HG03558 (cell line): ENCODE measurements at regions not wholly inside any gene's neighbourhood (a gene's known extent, or its start where the extent isn't known, plus 50 kb on each side); places are given as distances from the start of the nearest gene placed in this dataset.
"Not testable (repeated sequence)": the region's sequence is repeated elsewhere in the genome, so short reads cannot be mapped to it uniquely, and the experiment has no call there.

Experiments
- ATAC-seq: cut with Tn5 transposase; IDR thresholded peaks from one replicate; pipeline ENCODE4 v1.9.1; 2021; ENCODE audit warnings: moderate number of reproducible peaks; ENCODE audit not compliant: unreplicated experiment; ENCODE audit errors: extremely low read depth

GRCh38 chr14:49280566-49280965 is 305.6 kb downstream of the RPS29 start:
- ATAC-seq: no peak

- no peak for ATAC-seq
These were observed 335.7 kb downstream of the RPS29 start for GRCh38 chr14:49250517-49250916.

GRCh38 chr14:49250109-49250508 is 336.1 kb downstream of the RPS29 start:
- no peak for ATAC-seq

GRCh38 chr14:49249022-49249421 is 337.2 kb downstream of the RPS29 start:
- no peak for ATAC-seq

GRCh38 chr14:49243777-49244176 is 342.4 kb downstream of the RPS29 start:
- ATAC-seq: not testable (repeated sequence)

- no peak for ATAC-seq
These were observed 345.8 kb downstream of the RPS29 start for GRCh38 chr14:49240383-49240782.

- ATAC-seq: no peak
These were observed 357.6 kb downstream of the RPS29 start for GRCh38 chr14:49228552-49228951.

- no peak for ATAC-seq
These were observed 364.9 kb downstream of the RPS29 start for GRCh38 chr14:49221316-49221715.

- ATAC-seq: no peak
These were observed 365.7 kb downstream of the RPS29 start for GRCh38 chr14:49220492-49220891.

- no peak for ATAC-seq
These were observed 367.6 kb downstream of the RPS29 start for GRCh38 chr14:49218436-49219092.

- no peak for ATAC-seq
These were observed 373.5 kb downstream of the RPS29 start for GRCh38 chr14:49212721-49213120.

GRCh38 chr14:49209416-49209815 is 376.8 kb downstream of the RPS29 start:
- ATAC-seq: no peak

- ATAC-seq: no peak
These were observed 379.4 kb downstream of the RPS29 start for GRCh38 chr14:49206828-49207227.

- no peak for ATAC-seq
These were observed 382.5 kb downstream of the RPS29 start for GRCh38 chr14:49203676-49204075.

- no peak for ATAC-seq
These were observed 387.0 kb downstream of the RPS29 start for GRCh38 chr14:49199159-49199558.

- ATAC-seq: no peak
These were observed 389.9 kb downstream of the RPS29 start for GRCh38 chr14:49196327-49196726.

GRCh38 chr14:49194067-49194466 is 392.1 kb downstream of the RPS29 start:
- no peak for ATAC-seq

- ATAC-seq: peak; percentile 97
These were observed 392.7 kb downstream of the RPS29 start for GRCh38 chr14:49193332-49194065.

GRCh38 chr14:49191380-49191779 is 394.8 kb downstream of the RPS29 start:
- no peak for ATAC-seq

- ATAC-seq: no peak
These were observed 396.8 kb downstream of the RPS29 start for GRCh38 chr14:49189375-49189774.

- no peak for ATAC-seq
These were observed 398.4 kb downstream of the RPS29 start for GRCh38 chr14:49187799-49188198.
